H1 (cell line): ENCODE measurements at regions not wholly inside any gene's neighbourhood (a gene's known extent, or its start where the extent isn't known, plus 50 kb on each side); places are given as distances from the start of the nearest gene placed in this dataset.

ENCODE experiments used
- BCL11A ChIP-seq, 2 experiments: IDR thresholded peaks; one replicate each; pipeline ENCODE4 v1.6.1; 2011; ENCODE audit warnings: low read depth in 2 of 2, low read length in 2 of 2, mild to moderate bottlenecking in 2 of 2

- TF ChIP-seq BCL11A (IDR thresholded peaks at IDR 0.05; ENCODE audit: low read depth in 2 of 2, low read length in 2 of 2): no peak
Measured at GRCh38 chr14:80108430-80108829, 102.9 kb downstream of the DIO2 start (continued).
